IMR-90 (cell line): ENCODE measurements at regions not wholly inside any gene's neighbourhood (a gene's known extent, or its start where the extent isn't known, plus 50 kb on each side); places are given as distances from the start of the nearest gene placed in this dataset.

Experiments used
- ATAC-seq: fragments of 200-7000 bp; cut with Tn5 transposase; 2 replicates; pipeline ENCODE4 v1.9.1; 2020; ENCODE audit warnings: low read depth, mild to moderate bottlenecking, moderate library complexity
- BruUV-seq: library from RNA; stranded (reverse); fragments of 400-500 nt; replicated peaks from 2 replicates; lab custom pipeline; 2021; lab: Mats Ljungman, UMichigan
- CTCF ChIA-PET: fragments of 300-600 bp; formaldehyde crosslinking; extraction: SDS; loops from one replicate; lab custom pipeline; 2021; ENCODE audit warnings: antibody characterized with exemption; lab: Yijun Ruan, JAX
- POLR2A ChIA-PET: fragments of 300-600 bp; sonication (Branson Sonifier 250); formaldehyde crosslinking; loops from one replicate; lab custom pipeline; 2022; ENCODE audit warnings: antibody characterized with exemption; ENCODE audit not compliant: unreplicated experiment; lab: Charles Lee
- DNase-seq: peaks from one replicate; pipeline ENCODE4 v3.0.0; 2013
- H2AFZ ChIP-seq: replicated peaks from 2 replicates; pipeline ENCODE3; 2013; ENCODE audit warnings: low read length, mild to moderate bottlenecking; ENCODE audit not compliant: poor library complexity
- H2AK5ac ChIP-seq: 2 replicates; pipeline ENCODE4 v1.6.1; 2013; ENCODE audit warnings: low read depth, low read length, inconsistent platforms
- H2AK9ac ChIP-seq: replicated peaks from 2 replicates; pipeline ENCODE3; 2013; ENCODE audit warnings: mild to moderate bottlenecking, low read depth, low read length, moderate library complexity; ENCODE audit not compliant: poor library complexity
- H2BK120ac ChIP-seq: 2 replicates; pipeline ENCODE4 v1.6.1; 2013; ENCODE audit warnings: low read depth, low read length, inconsistent platforms
- H2BK15ac ChIP-seq: 3 replicates; pipeline ENCODE4 v1.6.1; 2013; ENCODE audit warnings: low read depth, low read length, inconsistent platforms
- H2BK20ac ChIP-seq: 2 replicates; pipeline ENCODE4 v1.6.1; 2013; ENCODE audit warnings: low read depth, mild to moderate bottlenecking, inconsistent platforms, low read length, moderate library complexity
- H2BK5ac ChIP-seq: 2 replicates; pipeline ENCODE4 v1.6.1; 2013; ENCODE audit warnings: mild to moderate bottlenecking, low read depth, low read length, inconsistent platforms; ENCODE audit not compliant: poor library complexity, severe bottlenecking
- H3K14ac ChIP-seq: replicated peaks from 2 replicates; pipeline ENCODE4 v1.6.1; 2013; ENCODE audit warnings: low read depth, low read length, inconsistent platforms
- H3K18ac ChIP-seq: 2 replicates; pipeline ENCODE4 v1.6.1; 2013; ENCODE audit warnings: low read depth, low read length, control low read depth
- H3K23ac ChIP-seq: 2 replicates; pipeline ENCODE4 v1.6.1; 2013; ENCODE audit warnings: low read depth, low read length, inconsistent platforms
- H3K27ac ChIP-seq: 2 replicates; pipeline ENCODE4 v1.5.1; 2013; ENCODE audit warnings: mild to moderate bottlenecking, control low read depth, low read length; ENCODE audit not compliant: insufficient read depth
- H3K27me3 ChIP-seq: 2 replicates; pipeline ENCODE4 v1.6.1; 2013; ENCODE audit warnings: low read length; ENCODE audit not compliant: control insufficient read depth, insufficient read depth
- H3K36me3 ChIP-seq: 2 replicates; pipeline ENCODE4 v1.6.1; 2013; ENCODE audit warnings: low read length, mixed read lengths; ENCODE audit not compliant: control insufficient read depth, insufficient read depth
- H3K4ac ChIP-seq: 2 replicates; pipeline ENCODE4 v1.6.1; 2013; ENCODE audit warnings: low read depth, low read length, inconsistent platforms
- H3K4me1 ChIP-seq: 2 replicates; pipeline ENCODE4 v1.6.1; 2013; ENCODE audit warnings: low read length, mixed read lengths; ENCODE audit not compliant: control insufficient read depth, insufficient read depth
- H3K4me2 ChIP-seq: 2 replicates; pipeline ENCODE4 v1.6.1; 2013; ENCODE audit warnings: low read depth, mild to moderate bottlenecking, control low read depth, low read length, moderate library complexity
- H3K4me3 ChIP-seq: 2 replicates; pipeline ENCODE4 v1.5.1; 2013; ENCODE audit warnings: low read depth, mild to moderate bottlenecking, control low read depth, low read length, moderate library complexity; ENCODE audit not compliant: insufficient read depth
- H3K56ac ChIP-seq: 2 replicates; pipeline ENCODE4 v1.6.1; 2013; ENCODE audit warnings: low read length, inconsistent platforms; ENCODE audit not compliant: insufficient read depth; ENCODE audit errors: extremely low read depth
- H3K79me1 ChIP-seq, 2 experiments: 2 replicates each; pipeline ENCODE4 v1.6.1; 2013; ENCODE audit warnings: low read length in 2 of 2, inconsistent platforms in 1 of 2, low read depth in 1 of 2
- H3K9ac ChIP-seq: 2 replicates; pipeline ENCODE4 v1.6.1; 2013; ENCODE audit warnings: low read depth, low read length, control low read depth
- H3K9me1 ChIP-seq: 2 replicates; pipeline ENCODE4 v1.6.1; 2013; ENCODE audit warnings: low read length, inconsistent platforms; ENCODE audit not compliant: insufficient read depth
- H3K9me3 ChIP-seq: 2 replicates; pipeline ENCODE4 v1.6.1; 2013; ENCODE audit warnings: low read length; ENCODE audit not compliant: control insufficient read depth, insufficient read depth
- H4K20me1 ChIP-seq: 2 replicates; pipeline ENCODE4 v1.6.1; 2013; ENCODE audit warnings: low read length, inconsistent platforms; ENCODE audit not compliant: insufficient read depth
- H4K5ac ChIP-seq: 2 replicates; pipeline ENCODE4 v1.6.1; 2013; ENCODE audit warnings: mild to moderate bottlenecking, low read depth, low read length, control low read depth
- H4K8ac ChIP-seq, 2 experiments: 2 replicates each; pipeline ENCODE4 v1.6.1; 2013; ENCODE audit warnings: low read depth in 2 of 2, low read length in 2 of 2, control low read depth in 1 of 2, inconsistent platforms in 1 of 2
- H4K91ac ChIP-seq: 2 replicates; pipeline ENCODE4 v1.6.1; 2013; ENCODE audit warnings: low read depth, low read length, inconsistent platforms; ENCODE audit not compliant: insufficient read depth
- CEBPB ChIP-seq: IDR thresholded peaks from 2 replicates; pipeline ENCODE4 v1.6.1; 2012; ENCODE audit warnings: low read depth, low read length, improper control_type of control experiment
- CTCF ChIP-seq: conservative IDR thresholded peaks from 2 replicates; pipeline ENCODE4 v1.5.1; 2012; ENCODE audit warnings: mild to moderate bottlenecking, low read depth, low read length, improper control_type of control experiment
- ELK1 ChIP-seq: fragments of 150-350 bp; IDR thresholded peaks from 2 replicates; pipeline ENCODE4 v1.6.1; 2016; ENCODE audit warnings: low read depth, mild to moderate bottlenecking, low read length, moderate library complexity, borderline replicate concordance
- MAFK ChIP-seq: IDR thresholded peaks from 2 replicates; pipeline ENCODE4 v1.6.1; 2012; ENCODE audit warnings: low read depth, low read length, improper control_type of control experiment
- MAZ ChIP-seq: IDR thresholded peaks from 2 replicates; pipeline ENCODE4 v1.6.1; 2012; ENCODE audit warnings: low read depth, mild to moderate bottlenecking, low read length, improper control_type of control experiment, moderate library complexity, borderline replicate concordance
- MXI1 ChIP-seq: IDR thresholded peaks from 2 replicates; pipeline ENCODE4 v1.6.1; 2012; ENCODE audit warnings: low read depth, mild to moderate bottlenecking, low read length, moderate library complexity, borderline replicate concordance
- NFE2L2 ChIP-seq: fragments of 150-350 bp; IDR thresholded peaks from 2 replicates; pipeline ENCODE4 v1.6.1; 2016; ENCODE audit warnings: low read depth, mild to moderate bottlenecking, low read length
- POLR2A ChIP-seq: IDR thresholded peaks from 2 replicates; pipeline ENCODE4 v1.6.1; 2012; ENCODE audit warnings: mild to moderate bottlenecking, low read depth, low read length
- RAD21 ChIP-seq: IDR thresholded peaks from 2 replicates; pipeline ENCODE4 v1.6.1; 2012; ENCODE audit warnings: low read length, improper control_type of control experiment
- RCOR1 ChIP-seq: IDR thresholded peaks from 2 replicates; pipeline ENCODE4 v1.6.1; 2012; ENCODE audit warnings: mild to moderate bottlenecking, low read length, improper control_type of control experiment; ENCODE audit not compliant: insufficient replicate concordance
- RFX5 ChIP-seq: IDR thresholded peaks from 2 replicates; pipeline ENCODE4 v1.8.0; 2012; ENCODE audit warnings: low read depth, mild to moderate bottlenecking, low read length, moderate library complexity
- SMC3 ChIP-seq: fragments of 150-350 bp; IDR thresholded peaks from 2 replicates; pipeline ENCODE4 v1.6.1; 2016; ENCODE audit warnings: low read depth, mild to moderate bottlenecking, antibody characterized with exemption, low read length, moderate library complexity
- USF2 ChIP-seq: fragments of 150-350 bp; IDR thresholded peaks from 2 replicates; pipeline ENCODE4 v1.6.1; 2017; ENCODE audit warnings: mild to moderate bottlenecking, antibody characterized with exemption, low read length, low read depth
- WGBS, 2 experiments: methylation state at CpG; one replicate each; pipeline versions ENCODE4 v1.1.5 to v1.1.7; 2013; ENCODE audit warnings: missing lambda C conversion rate in 2 of 2; ENCODE audit not compliant: insufficient read length in 1 of 2; ENCODE audit errors: extremely low coverage in 2 of 2; 5-methylcytosine and 5-hydroxymethylcytosine counted together
- dilution Hi-C: fragments of 300-500 bp; cut with HindIII; formaldehyde crosslinking; loops from one replicate; pipeline ENCODE4 v1.14.3; 2018; ENCODE audit warnings: low sequenced_read_pairs; ENCODE audit not compliant: unreplicated experiment
- in situ Hi-C: fragments of 300-500 bp; cut with MboI; formaldehyde crosslinking; loops from 3 replicates; pipeline ENCODE4 v1.14.3; 2019; ENCODE audit warnings: low sequenced_read_pairs, inconsistent platforms, mixed read lengths
- intact Hi-C: fragments of 100-400 bp; cut with micrococcal nuclease; formaldehyde crosslinking; loops from 2 replicates; pipeline ENCODE4 v1.10.0; 2022

- ChIA-PET POLR2A (no interaction called here), CTCF (no interaction called here)
- Histone ChIP-seq H2BK20ac (no peak overlapping the region), H3K56ac (no peak overlapping the region), H3K36me3 (no peaks in the 10 kb centered on the region), H2BK15ac (no peak overlapping the region), H4K5ac (no peak overlapping the region), H3K4me2 (no peak overlapping the region), H3K27me3 (peaks cover 3% of the 10 kb centered on the region; the same call in 1 of the 2 replicates), H2BK120ac (no peak overlapping the region), H3K14ac (no peak overlapping the region), H3K9ac (no peak overlapping the region), H2AFZ (no peak overlapping the region), H2AK9ac (no peak overlapping the region), H3K23ac (no peak overlapping the region), H3K4me3 (no peak overlapping the region), H3K79me1 (no peaks in the 10 kb centered on the region), H3K18ac (no peak overlapping the region), H3K27ac (no peak overlapping the region), H4K20me1 (no peaks in the 10 kb centered on the region), H4K91ac (no peak overlapping the region), H3K9me3 (no peaks in the 10 kb centered on the region), H2BK5ac (no peak overlapping the region), H3K4ac (no peak overlapping the region), H3K4me1 (no peaks in the 10 kb centered on the region), H4K8ac (no peak overlapping the region), H2AK5ac (no peak overlapping the region), H3K9me1 (no peaks in the 10 kb centered on the region)
- in situ Hi-C loops = loop anchor here (25.0 kb wide), 1 partner anchor 509 kb away; no protein-coding TSS in a partner anchor
- no peak for DNase-seq
- TF ChIP-seq ELK1 = no peak
- TF ChIP-seq NFE2L2 = no peak
- no peak for TF ChIP-seq USF2
- no peak for TF ChIP-seq MAZ
- no peak for TF ChIP-seq CEBPB
- no peak for TF ChIP-seq SMC3
- TF ChIP-seq CTCF = no peak
- TF ChIP-seq RFX5 = no peak
- TF ChIP-seq POLR2A = no peak
- no peak for TF ChIP-seq RAD21
- TF ChIP-seq MXI1 = no peak
- no peak for TF ChIP-seq MAFK
- no peak for TF ChIP-seq RCOR1
- WGBS, 2 experiments = no CpG with 5 or more reads among the region's 2 CpGs
- intact Hi-C loops = no loop called here
- dilution Hi-C loops = no loop called here
- ATAC-seq = no peak
- no TSS peak for BruUV-seq
Measured at GRCh38 chr20:9920866-9921265, 82.0 kb upstream of the PAK5 start.
